ENCODE measurements at regions not wholly inside any gene's neighbourhood (a gene's known extent, or its start where the extent isn't known, plus 50 kb on each side); places are given as distances from the start of the nearest gene placed in this dataset.

DNA sequence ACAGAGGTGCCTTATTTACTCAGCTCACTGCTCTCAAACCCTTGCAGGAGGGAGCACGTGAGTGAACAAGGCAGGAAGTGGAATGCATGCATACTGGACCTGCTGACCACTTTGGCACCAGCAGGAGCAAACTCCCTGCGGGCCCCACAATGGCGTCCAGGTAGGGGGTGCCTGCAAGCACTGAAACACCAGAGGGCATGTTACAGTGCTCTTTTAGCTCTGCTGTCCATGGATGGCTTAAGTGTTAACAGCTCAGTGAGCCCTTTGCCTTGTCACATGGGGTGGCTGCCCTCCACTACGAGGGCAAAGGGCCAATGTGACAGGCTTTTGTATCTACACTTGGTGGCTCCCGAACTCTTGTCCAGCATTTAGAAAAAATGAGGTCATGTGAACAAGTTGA is 199.5 kb upstream of the UGT8 start:
- no peak overlapping the region for H3K4me3 ChIP-seq
- no peak overlapping the region for H3K27ac ChIP-seq
- no peaks in the 10 kb centered on the region for H3K27me3 ChIP-seq
- no peaks in the 10 kb centered on the region for H3K36me3 ChIP-seq
- no peaks in the 10 kb centered on the region for H3K9me3 ChIP-seq (ENCODE audit: low read depth)
- H3K4me1 ChIP-seq (ENCODE audit: low read depth) = peaks cover 11% of the 10 kb centered on the region
- TF ChIP-seq CTCF (IDR thresholded peaks at IDR 0.05; ENCODE audit: low read depth, low read length) = no peak
- DNase-seq (ENCODE audit: low read depth in 1 of 2, low spot score in 1 of 2) = no peak

GRCh38 chr4:114400531-114400930 is 198.1 kb upstream of the UGT8 start:
- Histone ChIP-seq H3K36me3 (no peaks in the 10 kb centered on the region), H3K27me3 (no peaks in the 10 kb centered on the region), H3K9me3 (ENCODE audit: low read depth) (no peaks in the 10 kb centered on the region), H3K27ac (no peak overlapping the region), H3K4me1 (ENCODE audit: low read depth) (peaks cover 11% of the 10 kb centered on the region), H3K4me3 (no peak overlapping the region)
- no peak for TF ChIP-seq CTCF (IDR thresholded peaks at IDR 0.05; ENCODE audit: low read depth, low read length)
- no peak for DNase-seq (ENCODE audit: low read depth in 1 of 2, low spot score in 1 of 2)

GRCh38 chr4:114401483-114401882 is 197.1 kb upstream of the UGT8 start:
- Histone ChIP-seq H3K9me3 (ENCODE audit: low read depth) (no peaks in the 10 kb centered on the region), H3K27me3 (no peaks in the 10 kb centered on the region)

DNA sequence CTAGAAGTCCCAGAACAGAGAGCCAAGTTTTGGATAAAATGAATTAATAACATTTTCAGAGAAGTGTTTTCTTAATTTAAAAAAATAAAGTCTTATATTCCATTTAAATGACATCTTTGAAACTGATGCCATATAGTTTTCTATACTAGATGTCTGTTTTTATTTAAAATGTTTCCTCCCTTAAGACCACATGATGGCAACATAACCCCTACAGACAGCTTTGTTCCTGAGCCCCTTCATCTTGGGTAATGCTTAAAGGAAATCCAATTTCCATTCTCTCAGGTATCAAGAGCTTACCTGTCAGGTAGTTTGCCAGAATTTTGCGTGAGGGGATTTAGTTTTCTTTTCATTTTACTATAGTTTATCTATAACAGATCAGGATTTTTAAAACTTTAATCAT is 181.4 kb upstream of the UGT8 start:
- no peak for TF ChIP-seq CTCF (IDR thresholded peaks at IDR 0.05; ENCODE audit: low read depth, low read length)
- Histone ChIP-seq H3K4me1 (ENCODE audit: low read depth) (no peaks in the 10 kb centered on the region), H3K9me3 (ENCODE audit: low read depth) (no peaks in the 10 kb centered on the region), H3K36me3 (no peaks in the 10 kb centered on the region), H3K27me3 (no peaks in the 10 kb centered on the region), H3K4me3 (no peak overlapping the region), H3K27ac (no peak overlapping the region)
- no peak for DNase-seq (ENCODE audit: low read depth in 1 of 2, low spot score in 1 of 2)

More at GRCh38 chr4:114401483-114401882, 197.1 kb upstream of the UGT8 start:
- Histone ChIP-seq H3K4me3 (no peak overlapping the region), H3K27ac (no peak overlapping the region), H3K4me1 (ENCODE audit: low read depth) (peaks cover 11% of the 10 kb centered on the region), H3K36me3 (no peaks in the 10 kb centered on the region)
- no peak for TF ChIP-seq CTCF (IDR thresholded peaks at IDR 0.05; ENCODE audit: low read depth, low read length)
- no peak for DNase-seq (ENCODE audit: low read depth in 1 of 2, low spot score in 1 of 2)

- DNase-seq (ENCODE audit: low read depth in 1 of 2, low spot score in 1 of 2) = no peak
- Histone ChIP-seq H3K4me1 (ENCODE audit: low read depth) (no peaks in the 10 kb centered on the region), H3K27ac (no peak overlapping the region), H3K4me3 (no peak overlapping the region), H3K36me3 (no peaks in the 10 kb centered on the region), H3K27me3 (no peaks in the 10 kb centered on the region), H3K9me3 (ENCODE audit: low read depth) (no peaks in the 10 kb centered on the region)
- no peak for TF ChIP-seq CTCF (IDR thresholded peaks at IDR 0.05; ENCODE audit: low read depth, low read length)
Measured at GRCh38 chr4:114420069-114420468, 178.5 kb upstream of the UGT8 start.

GRCh38 chr4:114423582-114423981 is 175.0 kb upstream of the UGT8 start:
- H3K27me3 ChIP-seq = no peaks in the 10 kb centered on the region
- DNase-seq (ENCODE audit: low read depth in 1 of 2, low spot score in 1 of 2) = no peak
- no peaks in the 10 kb centered on the region for H3K36me3 ChIP-seq
- H3K4me3 ChIP-seq = no peak overlapping the region
- no peak overlapping the region for H3K27ac ChIP-seq
- no peaks in the 10 kb centered on the region for H3K9me3 ChIP-seq (ENCODE audit: low read depth)
- H3K4me1 ChIP-seq (ENCODE audit: low read depth) = no peaks in the 10 kb centered on the region
- TF ChIP-seq CTCF (IDR thresholded peaks at IDR 0.05; ENCODE audit: low read depth, low read length) = no peak

Data from cardiac muscle cell (in vitro differentiated cells and primary cell).